Activated T-cell treated with anti-CD3 and anti-CD28 coated beads, Interleukin-2, amount 50 U/mL, for 48 hours (primary cell): ENCODE measurements at regions not wholly inside any gene's neighbourhood (a gene's known extent, or its start where the extent isn't known, plus 50 kb on each side); places are given as distances from the start of the nearest gene placed in this dataset.
"Not testable (repeated sequence)": the region's sequence is repeated elsewhere in the genome, so short reads cannot be mapped to it uniquely, and the experiment has no call there.

Experiments
- DNase-seq, 2 experiments: peaks; one replicate each; pipeline ENCODE4 v3.0.0-alpha.2; 2020

- not testable (repeated sequence) for DNase-seq
These were observed 81.5 kb downstream of the TRIM69 start for GRCh38 chr15:44817797-44818196.

- DNase-seq = not testable (repeated sequence)
These were observed 83.1 kb downstream of the TRIM69 start for GRCh38 chr15:44819331-44819987.

- not testable (repeated sequence) for DNase-seq
These were observed 84.2 kb downstream of the TRIM69 start for GRCh38 chr15:44820535-44820934.

GRCh38 chr15:44820967-44821366, 84.6 kb downstream of the TRIM69 start:
- DNase-seq = not testable (repeated sequence)

GRCh38 chr15:44824277-44825145, 88.2 kb downstream of the TRIM69 start:
- not testable (repeated sequence) for DNase-seq

- DNase-seq = not testable (repeated sequence)
These were observed 90.3 kb downstream of the TRIM69 start for GRCh38 chr15:44826583-44826982.

GRCh38 chr15:44828229-44828914, 92.0 kb downstream of the TRIM69 start:
- DNase-seq = not testable (repeated sequence)

- not testable (repeated sequence) for DNase-seq
These were observed 92.8 kb downstream of the TRIM69 start for GRCh38 chr15:44829150-44829549.

- DNase-seq = peak in 1 of 2 experiments; percentile 23
These were observed 94.5 kb downstream of the TRIM69 start for GRCh38 chr15:44830692-44831408.

GRCh38 chr15:44831409-44831741, 95.0 kb downstream of the TRIM69 start:
- DNase-seq = not testable (repeated sequence)

GRCh38 chr15:44832133-44832532, 95.8 kb downstream of the TRIM69 start:
- not testable (repeated sequence) for DNase-seq

GRCh38 chr15:44833081-44833480, 96.8 kb downstream of the TRIM69 start:
- DNase-seq = not testable (repeated sequence)

- not testable (repeated sequence) for DNase-seq
These were observed 97.4 kb downstream of the TRIM69 start for GRCh38 chr15:44833761-44834160.

- DNase-seq = not testable (repeated sequence)
These were observed 98.8 kb downstream of the TRIM69 start for GRCh38 chr15:44835082-44835481.

- no peak for DNase-seq
These were observed 99.8 kb downstream of the TRIM69 start for GRCh38 chr15:44836094-44836493.

GRCh38 chr15:44838929-44839328, 102.6 kb downstream of the TRIM69 start:
- DNase-seq = not testable (repeated sequence)

GRCh38 chr15:44841762-44842161, 105.4 kb downstream of the TRIM69 start:
- not testable (repeated sequence) for DNase-seq

GRCh38 chr15:44842883-44843282, 106.6 kb downstream of the TRIM69 start:
- DNase-seq = not testable (repeated sequence)

GRCh38 chr15:44844936-44845335, 108.6 kb downstream of the TRIM69 start:
- not testable (repeated sequence) for DNase-seq

- not testable (repeated sequence) for DNase-seq
These were observed 109.8 kb downstream of the TRIM69 start for GRCh38 chr15:44846156-44846555.

GRCh38 chr15:44847555-44847954, 108.9 kb upstream of the TERB2 start:
- DNase-seq = not testable (repeated sequence)

GRCh38 chr15:44848859-44849258, 107.6 kb upstream of the TERB2 start:
- not testable (repeated sequence) for DNase-seq
